NCI-H2107 treated with DMSO at 0.1 percent for 48 hours (cell line): ENCODE measurements at regions not wholly inside any gene's neighbourhood (a gene's known extent, or its start where the extent isn't known, plus 50 kb on each side); places are given as distances from the start of the nearest gene placed in this dataset.
"Not testable (repeated sequence)": the region's sequence is repeated elsewhere in the genome, so short reads cannot be mapped to it uniquely, and the experiment has no call there.

ENCODE experiments used
- DNase-seq: peaks from one replicate; lab custom pipeline; 2025; ENCODE audit not compliant: unreplicated experiment; lab: John Stamatoyannopoulos, UW

DNA sequence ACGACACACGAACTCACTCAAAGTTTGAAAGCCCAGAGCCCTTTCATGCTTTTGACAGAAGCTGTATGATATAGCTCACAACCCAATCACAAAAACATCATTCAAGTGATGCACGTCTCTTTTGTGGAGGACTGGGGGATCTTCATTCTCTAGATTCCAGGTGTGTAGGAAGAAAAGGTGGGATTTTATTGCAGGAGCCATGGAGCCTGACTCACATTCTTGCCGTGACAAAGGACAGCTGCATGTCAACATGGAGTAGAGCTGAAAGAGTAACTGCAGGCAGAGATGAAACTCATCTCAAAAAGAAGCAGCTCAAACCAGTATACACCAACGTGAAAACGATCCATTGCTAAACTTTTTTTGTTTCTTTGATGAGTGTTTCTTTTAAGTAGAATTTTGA is 50.9 kb upstream of the PDE1A start:
- DNase-seq, result no peak

- DNase-seq, result no peak
Measured at GRCh38 chr2:182481676-182482075, 54.8 kb upstream of the PDE1A start.

- DNase-seq, result no peak
Measured at GRCh38 chr2:182482511-182482910, 55.7 kb upstream of the PDE1A start.

GRCh38 chr2:182496596-182496995 is 69.8 kb upstream of the PDE1A start:
- DNase-seq, result no peak

GRCh38 chr2:182499706-182500470 is 73.1 kb upstream of the PDE1A start:
- DNase-seq, result no peak

- DNase-seq, result no peak
Measured at GRCh38 chr2:182503886-182504285, 77.0 kb upstream of the PDE1A start.

DNA sequence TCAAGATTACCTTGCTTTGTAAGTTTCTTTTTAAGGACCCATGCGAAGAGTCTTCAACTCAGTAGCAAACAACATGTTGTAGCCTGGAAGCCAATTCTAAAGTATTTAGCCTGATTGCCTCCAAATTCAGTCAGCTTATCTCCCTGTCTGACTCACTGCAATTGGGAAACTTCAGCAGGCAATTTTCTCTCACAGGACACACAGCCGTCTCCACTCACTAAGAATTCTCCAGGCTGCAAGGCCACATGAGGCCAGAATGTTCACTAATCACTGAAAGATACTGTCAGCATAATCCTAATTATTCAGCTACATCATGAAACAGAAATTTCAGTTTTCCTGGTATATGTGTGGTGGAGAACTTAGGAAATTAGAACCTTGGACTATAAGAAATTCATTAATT is 78.1 kb upstream of the PDE1A start:
- no peak for DNase-seq

- DNase-seq, result no peak
Measured at GRCh38 chr2:182506606-182507005, 79.8 kb upstream of the PDE1A start.

DNA sequence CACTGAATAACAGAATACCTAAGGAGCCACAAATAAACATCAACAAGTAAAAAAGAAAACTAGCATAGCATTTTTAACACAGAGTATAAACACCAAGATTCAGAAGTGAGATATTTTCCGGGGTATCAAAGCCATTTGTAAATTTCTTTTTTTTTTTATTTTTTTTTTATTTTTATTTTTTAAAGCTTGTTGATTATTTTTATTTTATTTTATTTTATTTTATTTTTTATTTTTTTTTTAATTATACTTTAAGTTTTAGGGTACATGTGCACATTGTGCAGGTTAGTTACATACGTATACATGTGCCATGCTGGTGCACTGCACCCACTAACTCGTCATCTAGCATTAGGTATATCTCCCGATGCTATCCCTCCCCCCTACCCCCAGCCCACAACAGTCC is 81.7 kb upstream of the PDE1A start:
- DNase-seq, result not testable (repeated sequence)

- DNase-seq, result no peak
Measured at GRCh38 chr2:182509216-182509615, 82.4 kb upstream of the PDE1A start.

DNA sequence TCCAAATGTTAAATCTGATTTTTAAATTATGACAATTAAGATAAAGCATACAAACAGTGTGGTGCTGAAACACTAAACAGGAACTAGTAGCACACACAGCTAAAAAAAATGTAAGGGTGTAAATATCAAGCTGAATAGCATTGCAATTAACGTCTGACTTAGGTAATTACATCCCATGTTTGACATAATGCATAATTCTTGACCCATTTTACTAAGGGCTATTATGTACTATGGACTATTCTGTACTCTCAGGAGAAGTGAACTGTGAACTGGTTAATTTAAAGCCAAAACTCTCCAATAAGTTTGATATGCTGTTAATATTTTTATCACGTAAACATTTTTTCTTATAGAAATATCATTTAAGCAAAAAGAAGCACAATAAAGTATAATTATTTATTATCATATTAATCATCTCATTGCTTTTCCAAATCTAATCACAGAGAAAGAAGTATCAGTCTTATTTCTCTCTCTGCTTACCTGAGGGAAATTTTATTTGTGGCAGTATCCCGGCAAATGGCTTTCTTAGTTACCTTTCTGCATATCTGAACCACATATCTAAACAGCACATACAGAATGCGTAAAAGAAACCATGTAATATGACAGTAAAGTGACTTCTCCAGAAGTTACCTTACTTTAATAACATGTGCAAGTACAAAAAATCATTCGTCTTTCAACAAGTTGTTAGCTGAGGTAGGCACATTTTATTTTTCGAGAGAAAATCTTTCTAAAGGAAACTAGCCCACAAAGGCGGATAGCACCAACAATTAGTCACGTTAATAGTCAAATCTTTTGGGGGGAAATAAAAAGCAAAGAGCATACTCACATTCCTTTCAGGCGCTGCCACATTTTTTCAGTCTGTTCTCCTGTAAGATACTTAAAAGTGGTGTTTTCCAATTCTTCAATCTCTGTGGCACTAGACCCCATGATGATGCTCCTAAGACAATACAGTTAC is 94.9 kb upstream of the PDE1A start:
- no peak for DNase-seq

- peak; percentile 56 for DNase-seq
Measured at GRCh38 chr2:182522405-182522896, 95.6 kb upstream of the PDE1A start.

DNA sequence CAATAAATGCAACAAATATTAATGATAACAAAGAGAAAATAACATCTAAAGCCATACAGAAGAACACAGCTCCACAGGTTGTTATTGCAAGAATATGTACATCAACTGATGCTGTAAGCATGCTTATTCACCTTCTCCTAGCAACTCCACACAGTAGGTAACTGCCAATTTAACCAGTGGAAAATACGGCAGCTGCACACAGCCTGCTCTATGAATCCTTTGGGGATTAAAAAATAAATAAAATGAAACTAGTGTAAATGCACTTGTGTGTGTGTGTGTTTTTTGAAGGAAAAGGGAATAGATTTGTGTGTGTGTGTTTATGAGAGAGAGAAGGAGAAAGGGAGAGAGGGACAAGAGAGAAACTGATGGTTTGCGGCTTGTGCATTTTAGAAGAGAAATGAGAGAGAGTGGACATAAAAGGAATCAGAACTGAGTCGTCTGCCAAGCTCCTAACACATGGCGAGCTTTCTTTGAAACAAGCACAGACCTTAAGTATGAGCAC is 96.2 kb upstream of the PDE1A start:
- peak; percentile 56 for DNase-seq

DNA sequence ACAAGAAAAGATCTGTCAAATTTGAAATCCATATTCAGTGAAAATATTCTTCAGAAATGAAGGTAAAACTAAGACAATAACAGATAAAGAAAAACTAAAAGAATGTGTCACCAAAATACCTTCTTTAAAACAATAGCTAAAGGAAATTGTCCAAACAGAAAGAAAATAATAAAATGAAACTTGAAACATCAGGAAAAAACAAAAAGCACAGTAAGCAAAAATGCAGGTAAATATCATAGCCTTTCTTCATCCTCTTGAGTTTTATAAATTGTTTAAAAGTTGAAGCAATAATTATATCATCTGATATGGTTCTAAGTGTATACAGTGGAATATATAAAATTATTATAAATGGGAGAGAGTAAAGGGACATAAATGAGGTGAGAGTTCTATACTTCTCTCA is 103.8 kb upstream of the PDE1A start:
- DNase-seq, result no peak

DNA sequence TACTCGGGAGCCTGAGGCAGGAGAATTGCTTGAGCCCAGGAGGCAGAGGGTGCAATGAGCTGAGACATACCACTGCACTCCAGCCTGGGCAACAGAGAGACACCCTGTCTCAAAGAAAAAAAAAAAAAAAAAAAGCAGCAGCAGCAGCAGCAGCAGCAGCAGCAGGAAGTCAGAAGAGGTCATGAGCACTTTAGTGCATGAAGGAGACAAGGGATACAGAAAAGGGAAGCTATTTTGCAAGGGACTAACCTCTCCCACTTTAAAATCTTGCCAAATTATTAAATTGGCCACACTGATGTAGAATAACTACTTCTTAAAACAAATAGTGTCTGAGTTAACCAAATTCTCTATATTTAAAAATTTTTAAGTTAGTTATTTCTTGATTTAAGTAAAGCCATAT is 113.4 kb upstream of the PDE1A start:
- DNase-seq, result no peak

- DNase-seq, result no peak
Measured at GRCh38 chr2:182541268-182541667, 114.4 kb upstream of the PDE1A start.

GRCh38 chr2:182542501-182543258 is 115.8 kb upstream of the PDE1A start:
- no peak for DNase-seq

DNA sequence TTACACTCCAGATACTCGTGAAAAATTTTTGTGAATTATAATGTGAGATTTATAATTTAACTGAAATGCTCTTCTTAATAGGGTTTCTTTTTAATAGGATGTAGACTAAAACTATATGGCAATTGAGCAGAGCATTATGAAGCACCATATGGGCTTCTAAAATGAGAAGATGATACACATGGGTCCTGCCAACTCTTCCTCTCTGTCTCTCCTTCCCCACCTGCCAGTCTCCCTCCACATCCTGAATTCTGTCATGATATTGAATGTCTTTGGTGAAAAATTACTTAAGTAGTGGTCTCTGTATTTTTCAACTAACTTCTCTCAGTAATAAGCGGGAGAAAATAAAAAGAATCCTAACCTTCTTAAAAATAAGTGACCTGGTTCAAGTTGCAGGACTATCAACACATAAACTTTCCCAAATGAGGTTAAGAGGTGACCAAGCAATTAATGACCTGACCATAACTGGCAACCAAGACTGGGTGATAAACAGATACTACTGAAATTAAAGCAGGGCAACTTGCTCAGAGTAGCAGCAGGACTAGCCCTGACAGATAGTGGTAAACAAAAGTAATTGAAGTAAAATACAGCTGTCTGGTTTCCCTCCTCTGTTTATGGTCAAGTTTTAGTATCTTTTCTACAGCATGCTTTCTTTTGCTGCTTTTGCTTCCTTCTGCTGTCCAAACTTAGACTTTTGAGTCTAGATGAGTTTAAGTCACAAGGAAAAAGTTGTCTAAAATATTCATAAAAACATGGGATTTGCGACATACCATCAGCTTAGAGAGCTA is 117.1 kb upstream of the PDE1A start:
- no peak for DNase-seq

DNA sequence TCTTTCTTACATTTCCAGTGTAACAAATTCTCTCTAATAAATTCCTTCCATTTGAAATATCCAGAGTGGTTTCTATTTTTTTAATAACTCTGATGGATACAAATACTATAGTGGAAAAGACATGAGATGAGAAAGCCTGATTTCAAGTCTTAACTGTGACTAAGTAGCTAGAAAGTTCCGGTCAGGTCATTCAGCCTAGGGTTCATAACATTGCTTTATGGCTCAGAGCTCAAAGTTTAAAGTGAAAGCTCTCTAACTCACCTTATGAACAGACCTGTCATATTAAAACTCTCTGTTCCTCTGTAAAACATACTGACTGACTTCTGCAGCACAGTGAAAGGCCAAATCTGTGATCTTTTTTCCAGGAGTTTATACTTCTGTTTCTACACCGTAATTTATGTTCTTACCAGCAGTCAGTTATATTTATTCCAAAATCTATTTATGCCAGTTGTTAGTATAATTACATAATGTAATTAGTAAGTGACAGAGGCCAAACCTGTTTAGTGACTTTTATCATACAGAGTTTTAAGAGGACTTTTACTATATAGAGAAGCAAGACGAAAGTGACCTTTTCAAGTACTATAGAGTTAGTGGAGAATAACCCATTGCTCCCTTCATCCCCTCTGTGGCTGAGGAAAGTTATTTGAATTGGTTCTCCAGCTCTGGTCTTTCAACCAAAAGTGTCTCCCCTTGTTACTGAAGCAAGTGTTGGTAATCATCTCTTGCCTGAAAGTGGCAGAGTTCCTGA is 118.8 kb upstream of the PDE1A start:
- no peak for DNase-seq
